Retinal pigment epithelial cell (primary cell): ENCODE measurements at regions not wholly inside any gene's neighbourhood (a gene's known extent, or its start where the extent isn't known, plus 50 kb on each side); places are given as distances from the start of the nearest gene placed in this dataset.
A peak's percentile ranks its signal among the peaks of the same experiment; 100 is the strongest.
"Not testable (repeated sequence)": the region's sequence is repeated elsewhere in the genome, so short reads cannot be mapped to it uniquely, and the experiment has no call there.

Experiments
- DNase-seq: peaks from one replicate; pipeline ENCODE4 v3.0.0-alpha.2; 2010; ENCODE audit warnings: low read depth
- H3K4me3 ChIP-seq: 2 replicates; pipeline ENCODE4 v1.5.1; 2011; ENCODE audit warnings: mild to moderate bottlenecking, low read length, control low read depth, moderate library complexity
- CTCF ChIP-seq: conservative IDR thresholded peaks from 2 replicates; pipeline ENCODE4 v1.5.1; 2011; ENCODE audit warnings: low read depth, low read length, control low read depth, inconsistent platforms

- TF ChIP-seq CTCF = no peak
- DNase-seq = no peak
- H3K4me3 ChIP-seq = no peak overlapping the region
Observed at GRCh38 chrX:53883196-53883595, 161.1 kb downstream of the PHF8 start.

- TF ChIP-seq CTCF = no peak
- peak; percentile 23 for DNase-seq
- H3K4me3 ChIP-seq = no peak overlapping the region
Observed at GRCh38 chrX:53882331-53882730, 161.9 kb downstream of the PHF8 start.

- not testable (repeated sequence) for DNase-seq, H3K4me3 ChIP-seq
Observed at GRCh38 chrX:53880786-53881185, 163.5 kb downstream of the PHF8 start.

- no peak overlapping the region for H3K4me3 ChIP-seq
- DNase-seq = no peak
- TF ChIP-seq CTCF = no peak
Observed at GRCh38 chrX:53859890-53860289, 173.4 kb upstream of the HUWE1 start.

- TF ChIP-seq CTCF = peak; percentile 47
- peak; percentile 1 for DNase-seq
- no peak overlapping the region for H3K4me3 ChIP-seq
Observed at GRCh38 chrX:53831662-53832635, 145.4 kb upstream of the HUWE1 start.

- no peak for DNase-seq
- TF ChIP-seq CTCF = no peak
- no peak overlapping the region for H3K4me3 ChIP-seq
Observed at GRCh38 chrX:53824686-53825085, 138.2 kb upstream of the HUWE1 start.

GRCh38 chrX:53818115-53818514 lies 131.6 kb upstream of the HUWE1 start:
- not testable (repeated sequence) for H3K4me3 ChIP-seq, DNase-seq

- H3K4me3 ChIP-seq = no peak overlapping the region
- DNase-seq = no peak
- no peak for TF ChIP-seq CTCF
Observed at GRCh38 chrX:53817548-53817947, 131.0 kb upstream of the HUWE1 start.
